Colon (tissue), 2 donors: ENCODE measurements at regions not wholly inside any gene's neighbourhood (a gene's known extent, or its start where the extent isn't known, plus 50 kb on each side); places are given as distances from the start of the nearest gene placed in this dataset.
"Not testable (repeated sequence)": the region's sequence is repeated elsewhere in the genome, so short reads cannot be mapped to it uniquely, and the experiment has no call there.

Experiments
- FAIRE-seq: peaks from 2 replicates; lab custom pipeline; 2012; peaks lifted over from hg19 to GRCh38; lab: Jason Lieb, UNC
- donor health status: control.
- donor health status: control.

DNA sequence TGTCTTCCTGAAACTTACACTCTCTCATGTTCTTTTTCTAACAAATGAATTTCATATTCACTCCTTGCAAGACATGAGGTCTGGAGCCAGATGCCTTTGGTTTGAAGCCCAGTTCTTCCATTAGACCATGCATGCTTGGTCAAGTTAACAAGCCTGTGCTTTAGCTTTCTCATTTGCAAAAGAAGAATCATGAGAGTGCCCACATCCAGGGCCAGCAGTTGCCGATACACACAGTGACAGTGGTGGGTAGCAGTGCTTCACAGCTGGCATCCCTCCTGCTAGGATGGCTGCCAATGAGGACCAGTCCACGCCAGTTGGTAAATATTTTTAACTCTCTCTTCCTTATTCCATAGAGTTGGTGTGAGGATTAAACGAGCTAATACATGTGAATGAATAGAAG, 163.1 kb downstream of the PHLDA1 start:
- FAIRE-seq = no peak

- no peak for FAIRE-seq
These were observed 166.3 kb downstream of the PHLDA1 start for GRCh38 chr12:75865315-75865714.

DNA sequence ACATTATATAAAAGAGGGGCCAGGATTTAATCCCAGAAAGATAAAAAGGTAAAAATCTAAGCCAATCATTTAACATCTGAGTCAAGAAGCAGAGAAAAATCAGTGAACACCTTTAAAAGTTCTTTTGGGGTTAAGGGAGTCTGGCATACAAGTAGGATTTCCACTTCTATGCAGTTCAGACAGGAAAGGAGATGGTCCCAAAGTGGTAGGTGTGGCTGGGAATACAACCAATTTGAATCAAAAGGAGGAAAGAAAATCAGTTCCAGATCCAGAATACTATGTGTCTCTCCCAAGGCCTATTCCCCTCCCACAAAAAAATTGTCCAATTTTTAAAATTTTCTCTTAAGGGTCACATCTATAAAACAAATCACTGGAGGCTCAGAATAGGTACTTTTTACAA, 167.4 kb downstream of the PHLDA1 start:
- no peak for FAIRE-seq

DNA sequence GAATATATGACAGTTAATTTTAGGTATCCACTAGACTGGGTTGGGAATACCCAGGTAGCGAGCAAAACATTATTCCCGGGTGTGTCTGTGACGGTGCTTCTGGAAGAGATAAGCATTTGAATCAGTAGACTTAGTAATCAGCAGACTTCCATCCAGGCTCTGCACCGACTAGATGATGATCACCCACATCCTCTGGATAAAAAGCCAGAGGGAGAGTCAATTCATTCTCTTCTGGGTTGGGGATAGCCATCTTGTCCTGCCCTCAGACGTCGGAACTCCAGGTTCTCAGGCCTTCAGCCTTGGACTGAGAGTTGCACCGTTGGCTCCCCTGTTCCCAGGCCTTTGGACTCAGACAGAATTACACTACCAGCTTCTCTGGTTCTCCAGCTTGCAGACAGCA, 168.0 kb downstream of the PHLDA1 start:
- no peak for FAIRE-seq

- no peak for FAIRE-seq
These were observed 168.7 kb downstream of the PHLDA1 start for GRCh38 chr12:75862692-75863471.

DNA sequence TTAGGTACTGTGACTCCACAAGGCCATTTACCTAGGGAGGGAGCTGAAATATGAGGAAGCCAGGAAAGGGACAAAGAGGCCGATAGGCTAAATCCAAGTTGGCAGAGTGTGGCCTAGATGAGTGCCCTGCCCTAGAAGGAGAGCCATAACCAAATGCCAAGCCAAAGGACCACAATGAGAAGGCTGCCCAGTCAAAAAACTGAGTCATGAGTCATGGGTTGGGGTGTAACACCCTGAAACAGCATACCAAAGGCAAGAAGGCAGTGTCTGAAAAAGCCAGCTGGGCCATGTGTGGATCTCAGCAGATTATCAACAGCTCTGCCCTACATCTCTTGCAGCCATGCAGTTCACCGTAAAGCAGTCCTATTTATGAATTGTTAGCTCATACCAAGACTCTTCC, 171.7 kb downstream of the PHLDA1 start:
- no peak for FAIRE-seq

DNA sequence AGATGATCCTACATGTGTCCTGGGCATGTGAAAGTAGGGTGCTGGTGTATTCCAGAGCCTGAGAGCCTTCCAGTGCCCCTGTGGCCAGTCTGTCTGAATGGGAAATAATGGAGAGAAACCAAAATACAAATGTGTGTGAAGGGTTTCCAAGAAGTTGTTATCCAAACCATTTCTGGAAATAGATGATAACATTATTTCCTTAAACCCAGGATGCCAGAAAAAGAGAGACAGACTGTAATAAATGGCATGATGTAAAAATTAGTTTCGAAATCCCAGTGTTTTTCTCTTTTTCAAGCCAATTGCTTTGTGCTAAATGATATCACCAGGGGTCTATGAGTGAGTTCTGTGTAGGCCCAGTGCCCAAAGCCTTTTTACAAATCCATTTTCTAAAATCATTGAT, 175.3 kb downstream of the PHLDA1 start:
- FAIRE-seq = no peak

- no peak for FAIRE-seq
These were observed 176.2 kb downstream of the PHLDA1 start for GRCh38 chr12:75855360-75855759.

DNA sequence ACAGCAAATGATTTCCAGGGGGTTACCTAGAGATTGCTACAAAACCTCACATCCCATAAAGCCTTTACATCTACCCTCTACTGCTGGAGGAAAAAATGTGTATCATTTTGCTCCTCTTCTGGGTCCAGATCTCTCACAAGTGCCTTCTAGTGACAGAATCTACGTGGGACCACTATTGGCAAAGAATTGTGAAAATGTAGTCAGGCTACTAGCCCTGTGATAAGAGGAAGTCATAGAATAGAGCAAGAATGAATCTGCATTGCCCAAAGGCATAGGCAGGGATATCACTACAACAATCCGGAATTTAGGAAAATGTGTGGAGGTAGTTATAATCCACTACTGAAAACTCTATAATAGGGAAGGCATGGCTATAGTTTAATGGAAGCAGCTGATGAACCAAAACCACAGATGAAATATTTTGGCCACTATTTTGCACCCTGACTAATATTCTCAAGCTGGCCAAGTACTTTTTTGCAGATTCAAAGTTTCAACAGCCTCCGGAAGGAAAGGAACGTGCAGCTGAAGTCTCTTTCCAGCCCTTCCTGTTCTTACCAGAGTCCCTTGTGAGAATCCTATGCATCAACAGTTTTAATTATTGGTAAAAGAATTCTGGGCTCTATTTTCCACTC, 176.8 kb downstream of the PHLDA1 start:
- no peak for FAIRE-seq

DNA sequence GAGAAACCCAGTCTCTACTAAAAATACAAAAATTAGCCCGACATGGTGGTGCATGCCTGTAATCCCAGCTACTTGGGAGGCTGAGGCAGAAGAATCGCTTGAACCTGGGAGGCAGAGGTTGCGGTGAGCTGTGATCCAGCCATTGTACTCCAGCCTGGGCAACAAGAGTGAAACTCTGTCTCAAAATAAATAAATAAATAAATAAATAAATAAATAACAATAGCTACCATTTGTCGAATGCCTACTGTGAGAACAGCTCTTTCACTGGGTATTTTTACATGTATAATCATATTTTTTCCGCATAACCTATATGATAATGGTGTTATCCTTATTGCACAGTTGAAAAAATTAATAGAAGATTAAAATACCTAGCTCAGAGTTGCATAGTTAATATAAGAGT, 177.4 kb downstream of the PHLDA1 start:
- not testable (repeated sequence) for FAIRE-seq

GRCh38 chr12:75853626-75854025, 177.9 kb downstream of the PHLDA1 start:
- FAIRE-seq = no peak

DNA sequence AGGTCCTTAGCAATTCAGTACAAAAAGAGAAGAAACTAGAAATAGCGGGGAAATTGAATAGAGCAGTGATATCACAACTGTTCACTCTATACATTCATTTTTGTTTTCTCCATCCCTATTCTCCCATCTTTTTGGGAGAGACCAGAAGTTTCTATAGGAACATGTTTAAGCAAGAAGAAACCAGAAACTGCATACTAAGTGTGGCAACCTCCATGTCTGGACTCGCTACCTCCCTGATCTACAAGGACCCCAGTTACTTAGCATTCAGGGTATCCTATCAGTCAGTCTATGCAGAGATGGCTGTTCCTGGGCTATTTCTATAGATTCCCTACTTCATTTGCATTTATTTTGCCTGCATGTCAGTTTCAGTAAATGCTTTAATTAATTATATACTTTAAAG, 178.6 kb downstream of the PHLDA1 start:
- FAIRE-seq = no peak

GRCh38 chr12:75852143-75852542, 179.4 kb downstream of the PHLDA1 start:
- no peak for FAIRE-seq

GRCh38 chr12:75850721-75851462, 180.7 kb downstream of the PHLDA1 start:
- no peak for FAIRE-seq

DNA sequence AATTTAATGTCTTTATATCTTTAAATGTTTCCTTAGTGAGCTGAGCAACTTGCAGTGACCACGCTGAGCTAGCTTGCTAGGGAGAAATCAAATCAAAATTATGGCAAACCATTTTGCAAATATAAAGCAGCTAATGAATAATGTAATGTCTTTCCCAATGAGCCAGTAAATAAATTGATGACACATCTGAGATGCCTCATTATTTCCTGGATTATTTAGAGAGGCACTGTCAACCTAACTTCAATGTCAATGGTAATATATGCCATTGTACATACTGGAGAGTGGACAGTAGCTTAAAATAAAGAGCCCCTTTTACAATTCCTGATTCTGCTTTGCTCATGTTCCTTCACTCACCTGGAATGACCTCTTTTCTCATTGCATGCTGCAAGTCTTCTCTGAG, 182.6 kb downstream of the PHLDA1 start:
- FAIRE-seq = no peak

GRCh38 chr12:75848431-75848925, 183.1 kb downstream of the PHLDA1 start:
- FAIRE-seq = no peak

- FAIRE-seq = no peak
These were observed 185.5 kb downstream of the PHLDA1 start for GRCh38 chr12:75846102-75846501.

GRCh38 chr12:75844985-75845384, 186.6 kb downstream of the PHLDA1 start:
- FAIRE-seq = no peak

- FAIRE-seq = no peak
These were observed 187.4 kb downstream of the PHLDA1 start for GRCh38 chr12:75844049-75844770.

DNA sequence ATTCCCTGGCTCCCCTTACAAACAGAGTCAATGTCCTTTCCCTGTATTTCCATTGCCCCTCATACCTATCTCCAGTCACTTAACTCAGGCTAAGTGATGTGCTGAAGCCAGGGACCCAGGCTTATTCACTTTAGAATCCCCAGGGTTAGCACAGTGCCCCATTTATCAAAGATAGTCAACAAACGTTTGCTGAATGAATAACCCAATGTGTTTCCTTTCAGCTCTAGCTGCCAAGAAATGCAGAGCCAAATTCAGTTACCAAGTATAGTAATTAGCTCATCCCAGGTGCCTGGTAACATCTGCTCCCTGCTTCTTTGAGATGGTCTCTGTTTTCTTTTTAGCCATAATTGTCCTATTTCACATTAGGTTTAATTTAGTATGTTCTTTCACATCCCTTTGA, 189.5 kb downstream of the PHLDA1 start:
- no peak for FAIRE-seq

DNA sequence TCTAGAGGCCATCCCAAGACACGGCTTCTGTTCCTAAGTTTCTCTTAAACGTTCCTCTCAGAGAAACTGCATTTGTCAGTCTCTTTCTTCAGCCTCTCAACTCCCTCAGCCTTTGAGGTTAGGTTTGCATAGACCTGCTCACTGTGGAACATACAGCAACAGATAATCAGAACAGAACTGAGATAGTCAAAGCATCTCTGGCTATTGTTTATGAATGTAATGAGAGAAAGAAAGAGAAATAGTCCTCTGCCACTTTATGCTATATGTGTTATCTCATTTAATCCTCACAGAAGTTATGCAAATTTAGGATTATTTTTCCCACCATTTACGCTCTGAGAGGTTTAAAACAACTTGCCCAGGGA, 190.6 kb downstream of the PHLDA1 start:
- FAIRE-seq = no peak

GRCh38 chr12:75838309-75838708, 193.3 kb downstream of the PHLDA1 start:
- FAIRE-seq = no peak

DNA sequence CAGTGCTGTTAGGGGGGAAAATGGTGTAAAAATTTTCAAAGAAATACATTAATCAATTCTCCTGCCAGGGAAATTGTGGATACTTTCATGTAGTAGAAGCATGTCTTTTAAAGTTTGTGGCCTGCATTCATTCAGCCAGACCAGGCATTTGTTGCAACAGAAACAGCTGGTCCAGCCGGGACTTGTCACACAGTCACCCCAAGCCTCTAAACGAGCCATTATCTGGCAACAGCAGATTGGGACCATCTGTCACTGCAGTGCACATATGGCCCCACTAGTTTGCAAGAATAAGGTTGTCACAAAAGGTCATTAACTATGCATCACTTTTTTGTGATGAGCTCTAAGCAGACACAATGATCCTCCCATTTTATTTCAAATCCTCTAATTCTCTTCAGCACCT, 193.9 kb downstream of the PHLDA1 start:
- no peak for FAIRE-seq
